ENCODE measurements at regions not wholly inside any gene's neighbourhood (a gene's known extent, or its start where the extent isn't known, plus 50 kb on each side); places are given as distances from the start of the nearest gene placed in this dataset.
"Not testable (repeated sequence)": the region's sequence is repeated elsewhere in the genome, so short reads cannot be mapped to it uniquely, and the experiment has no call there.

- H3K27ac ChIP-seq (ENCODE audit: low read length): no peak overlapping the region
- DNase-seq (ENCODE audit: low read depth, low spot score): no peak
- no CpG with 5 or more reads among the region's 4 CpGs for WGBS (ENCODE audit: insufficient coverage, insufficient read length)
- 0 out of 2 replicates have a peak, but pooled peaks cover 1% of the 10 kb centered on the region for H3K4me1 ChIP-seq (ENCODE audit: control insufficient read depth, insufficient read depth, low read length)
- no peaks in the 10 kb centered on the region for H3K9me3 ChIP-seq (ENCODE audit: control insufficient read depth, insufficient read depth, low read length)
- H3K27me3 ChIP-seq (ENCODE audit: control insufficient read depth, insufficient read depth, low read length): no peaks in the 10 kb centered on the region
- H3K4me3 ChIP-seq (ENCODE audit: low read length): no peak overlapping the region
- no peaks in the 10 kb centered on the region for H3K36me3 ChIP-seq (ENCODE audit: control insufficient read depth, insufficient read depth, low read length)
These were observed 70.8 kb upstream of the SRSF6 start for GRCh38 chr20:43386878-43387277.

- no peak for DNase-seq (ENCODE audit: low read depth, low spot score)
- H3K36me3 ChIP-seq (ENCODE audit: control insufficient read depth, insufficient read depth, low read length): no peaks in the 10 kb centered on the region
- no peak overlapping the region for H3K4me3 ChIP-seq (ENCODE audit: low read length)
- H3K27me3 ChIP-seq (ENCODE audit: control insufficient read depth, insufficient read depth, low read length): no peaks in the 10 kb centered on the region
- 0 out of 2 replicates have a peak, but pooled peaks cover 1% of the 10 kb centered on the region for H3K4me1 ChIP-seq (ENCODE audit: control insufficient read depth, insufficient read depth, low read length)
- no peaks in the 10 kb centered on the region for H3K9me3 ChIP-seq (ENCODE audit: control insufficient read depth, insufficient read depth, low read length)
- no peak overlapping the region for H3K27ac ChIP-seq (ENCODE audit: low read length)
- no CpG with 5 or more reads among the region's 4 CpGs for WGBS (ENCODE audit: insufficient coverage, insufficient read length)
These were observed 71.8 kb upstream of the SRSF6 start for GRCh38 chr20:43385914-43386313.

GRCh38 chr20:43384101-43384940 is 73.4 kb upstream of the SRSF6 start:
- WGBS (ENCODE audit: insufficient coverage, insufficient read length): no CpG with 5 or more reads among the region's 14 CpGs
- no peaks in the 10 kb centered on the region for H3K36me3 ChIP-seq (ENCODE audit: control insufficient read depth, insufficient read depth, low read length)
- H3K4me3 ChIP-seq (ENCODE audit: low read length): no peak overlapping the region
- no peak for DNase-seq (ENCODE audit: low read depth, low spot score)
- no peaks in the 10 kb centered on the region for H3K9me3 ChIP-seq (ENCODE audit: control insufficient read depth, insufficient read depth, low read length)
- H3K27me3 ChIP-seq (ENCODE audit: control insufficient read depth, insufficient read depth, low read length): no peaks in the 10 kb centered on the region
- H3K4me1 ChIP-seq (ENCODE audit: control insufficient read depth, insufficient read depth, low read length): no peaks in the 10 kb centered on the region
- H3K27ac ChIP-seq (ENCODE audit: low read length): no peak overlapping the region

- WGBS (ENCODE audit: insufficient coverage, insufficient read length): no CpG with 5 or more reads among the region's 8 CpGs
- H3K9me3 ChIP-seq (ENCODE audit: control insufficient read depth, insufficient read depth, low read length): no peaks in the 10 kb centered on the region
- no peaks in the 10 kb centered on the region for H3K36me3 ChIP-seq (ENCODE audit: control insufficient read depth, insufficient read depth, low read length)
- no peak overlapping the region for H3K27ac ChIP-seq (ENCODE audit: low read length)
- no peaks in the 10 kb centered on the region for H3K27me3 ChIP-seq (ENCODE audit: control insufficient read depth, insufficient read depth, low read length)
- no peaks in the 10 kb centered on the region for H3K4me1 ChIP-seq (ENCODE audit: control insufficient read depth, insufficient read depth, low read length)
- no peak overlapping the region for H3K4me3 ChIP-seq (ENCODE audit: low read length)
- no peak for DNase-seq (ENCODE audit: low read depth, low spot score)
These were observed 74.5 kb upstream of the SRSF6 start for GRCh38 chr20:43383026-43383795.

- not testable (repeated sequence) for H3K4me3 ChIP-seq (ENCODE audit: low read length); DNase-seq (ENCODE audit: low read depth, low spot score)
- WGBS (ENCODE audit: insufficient coverage, insufficient read length): no CpG with 5 or more reads among the region's 6 CpGs
These were observed 75.6 kb upstream of the SRSF6 start for GRCh38 chr20:43382135-43382534.

GRCh38 chr20:43381533-43381932 is 76.2 kb upstream of the SRSF6 start:
- WGBS (ENCODE audit: insufficient coverage, insufficient read length): no CpG with 5 or more reads among the region's 9 CpGs
- not testable (repeated sequence) for H3K4me1 ChIP-seq (ENCODE audit: control insufficient read depth, insufficient read depth, low read length); H3K36me3 ChIP-seq (ENCODE audit: control insufficient read depth, insufficient read depth, low read length); H3K27ac ChIP-seq (ENCODE audit: low read length); H3K27me3 ChIP-seq (ENCODE audit: control insufficient read depth, insufficient read depth, low read length); DNase-seq (ENCODE audit: low read depth, low spot score); H3K4me3 ChIP-seq (ENCODE audit: low read length); H3K9me3 ChIP-seq (ENCODE audit: control insufficient read depth, insufficient read depth, low read length)

More at GRCh38 chr20:43382135-43382534, 75.6 kb upstream of the SRSF6 start:
- not testable (repeated sequence) for H3K27me3 ChIP-seq (ENCODE audit: control insufficient read depth, insufficient read depth, low read length); H3K36me3 ChIP-seq (ENCODE audit: control insufficient read depth, insufficient read depth, low read length); H3K27ac ChIP-seq (ENCODE audit: low read length); H3K4me1 ChIP-seq (ENCODE audit: control insufficient read depth, insufficient read depth, low read length); H3K9me3 ChIP-seq (ENCODE audit: control insufficient read depth, insufficient read depth, low read length)

- no CpG with 5 or more reads among the region's 4 CpGs for WGBS (ENCODE audit: insufficient coverage, insufficient read length)
- Histone ChIP-seq H3K27me3 (ENCODE audit: control insufficient read depth, insufficient read depth, low read length) (no peaks in the 10 kb centered on the region), H3K4me1 (ENCODE audit: control insufficient read depth, insufficient read depth, low read length) (no peaks in the 10 kb centered on the region), H3K9me3 (ENCODE audit: control insufficient read depth, insufficient read depth, low read length) (no peaks in the 10 kb centered on the region), H3K4me3 (ENCODE audit: low read length) (no peak overlapping the region), H3K36me3 (ENCODE audit: control insufficient read depth, insufficient read depth, low read length) (no peaks in the 10 kb centered on the region), H3K27ac (ENCODE audit: low read length) (no peak overlapping the region)
- no peak for DNase-seq (ENCODE audit: low read depth, low spot score)
These were observed 78.3 kb upstream of the SRSF6 start for GRCh38 chr20:43379239-43379917.

- no peak for DNase-seq (ENCODE audit: low read depth, low spot score)
- Histone ChIP-seq H3K36me3 (ENCODE audit: control insufficient read depth, insufficient read depth, low read length) (no peaks in the 10 kb centered on the region), H3K9me3 (ENCODE audit: control insufficient read depth, insufficient read depth, low read length) (no peaks in the 10 kb centered on the region), H3K27ac (ENCODE audit: low read length) (no peak overlapping the region), H3K4me1 (ENCODE audit: control insufficient read depth, insufficient read depth, low read length) (no peaks in the 10 kb centered on the region), H3K27me3 (ENCODE audit: control insufficient read depth, insufficient read depth, low read length) (no peaks in the 10 kb centered on the region), H3K4me3 (ENCODE audit: low read length) (no peak overlapping the region)
- no CpG with 5 or more reads among the region's 2 CpGs for WGBS (ENCODE audit: insufficient coverage, insufficient read length)
These were observed 80.9 kb upstream of the SRSF6 start for GRCh38 chr20:43376831-43377230.

GRCh38 chr20:43375591-43375990 is 82.1 kb upstream of the SRSF6 start:
- Histone ChIP-seq H3K4me1 (ENCODE audit: control insufficient read depth, insufficient read depth, low read length) (no peaks in the 10 kb centered on the region), H3K4me3 (ENCODE audit: low read length) (no peak overlapping the region), H3K9me3 (ENCODE audit: control insufficient read depth, insufficient read depth, low read length) (no peaks in the 10 kb centered on the region), H3K27ac (ENCODE audit: low read length) (no peak overlapping the region), H3K36me3 (ENCODE audit: control insufficient read depth, insufficient read depth, low read length) (no peaks in the 10 kb centered on the region), H3K27me3 (ENCODE audit: control insufficient read depth, insufficient read depth, low read length) (no peaks in the 10 kb centered on the region)
- no peak for DNase-seq (ENCODE audit: low read depth, low spot score)
- WGBS (ENCODE audit: insufficient coverage, insufficient read length): no CpG with 5 or more reads among the region's 1 CpG

- no CpG with 5 or more reads among the region's 5 CpGs for WGBS (ENCODE audit: insufficient coverage, insufficient read length)
- Histone ChIP-seq H3K27me3 (ENCODE audit: control insufficient read depth, insufficient read depth, low read length) (no peaks in the 10 kb centered on the region), H3K27ac (ENCODE audit: low read length) (no peak overlapping the region), H3K36me3 (ENCODE audit: control insufficient read depth, insufficient read depth, low read length) (no peaks in the 10 kb centered on the region), H3K9me3 (ENCODE audit: control insufficient read depth, insufficient read depth, low read length) (no peaks in the 10 kb centered on the region), H3K4me1 (ENCODE audit: control insufficient read depth, insufficient read depth, low read length) (no peaks in the 10 kb centered on the region), H3K4me3 (ENCODE audit: low read length) (no peak overlapping the region)
- DNase-seq (ENCODE audit: low read depth, low spot score): no peak
These were observed 85.6 kb upstream of the SRSF6 start for GRCh38 chr20:43372051-43372450.

Measured in iPS DF 6.9 (cell line).